CD4-positive, alpha-beta memory T cell (primary cell): ENCODE measurements at regions not wholly inside any gene's neighbourhood (a gene's known extent, or its start where the extent isn't known, plus 50 kb on each side); places are given as distances from the start of the nearest gene placed in this dataset.

Source experiments
- CTCF ChIA-PET: fragments of 350-600 bp; sonication (Branson Sonifier 250); formaldehyde crosslinking; loops from one replicate; lab custom pipeline; 2021; ENCODE audit warnings: inconsistent platforms; ENCODE audit not compliant: partially characterized antibody; lab: Charles Lee
- POLR2A ChIA-PET: fragments of 350-600 bp; sonication (Branson Sonifier 250); formaldehyde crosslinking; loops from one replicate; lab custom pipeline; 2021; ENCODE audit not compliant: partially characterized antibody; lab: Charles Lee
- DNase-seq, 5 donors: peaks; one replicate each; pipeline versions ENCODE4 v3.0.0 to v3.0.0-alpha.2; 2020 to 2022; ENCODE audit warnings: mixed read lengths in 1 of 5
- H3K27ac ChIP-seq: one replicate; pipeline ENCODE4 v1.7.0; 2013; ENCODE audit warnings: low read depth, low read length
- H3K27me3 ChIP-seq: 2 replicates; pipeline ENCODE4 v1.7.0; 2013; ENCODE audit warnings: mild to moderate bottlenecking, low read length, moderate library complexity; ENCODE audit not compliant: insufficient read depth
- H3K36me3 ChIP-seq: 2 replicates; pipeline ENCODE4 v1.7.0; 2013; ENCODE audit warnings: mild to moderate bottlenecking, low read length, moderate library complexity; ENCODE audit not compliant: insufficient read depth
- H3K4me1 ChIP-seq: 2 replicates; pipeline ENCODE4 v1.7.0; 2013; ENCODE audit warnings: mild to moderate bottlenecking, low read length, moderate library complexity; ENCODE audit not compliant: insufficient read depth
- H3K4me3 ChIP-seq, 2 donors: one replicate each; pipeline ENCODE4 v1.7.0; 2013; ENCODE audit warnings: low read length in 2 of 2, mild to moderate bottlenecking in 1 of 2
- H3K9me3 ChIP-seq, 2 donors: one replicate each; pipeline ENCODE4 v1.7.0; 2013; ENCODE audit warnings: low read length in 2 of 2, control low read depth in 1 of 2; ENCODE audit not compliant: control insufficient read depth in 1 of 2
- H3K27ac Mint-ChIP-seq, 7 donors: one replicate each; pipeline ENCODE4 v1.8.0; 2020 to 2021; ENCODE audit warnings: mixed read lengths in 7 of 7, mild to moderate bottlenecking in 6 of 7, inconsistent platforms in 3 of 7, moderate library complexity in 3 of 7
- H3K27me3 Mint-ChIP-seq, 2 donors: one replicate each; pipeline ENCODE4 v1.8.0; 2020 to 2021; ENCODE audit warnings: mixed read lengths in 2 of 2
- H3K36me3 Mint-ChIP-seq, 2 donors: one replicate each; pipeline ENCODE4 v1.8.0; 2020 to 2021; ENCODE audit warnings: mixed read lengths in 2 of 2, inconsistent platforms in 1 of 2, mild to moderate bottlenecking in 1 of 2
- H3K4me1 Mint-ChIP-seq, 4 donors: one replicate each; pipeline ENCODE4 v1.8.0; 2020 to 2021; ENCODE audit warnings: mixed read lengths in 4 of 4, mild to moderate bottlenecking in 1 of 4
- H3K4me3 Mint-ChIP-seq, 8 donors: one replicate each; pipeline ENCODE4 v1.8.0; 2020 to 2021; ENCODE audit warnings: mixed read lengths in 8 of 8, mild to moderate bottlenecking in 7 of 8, moderate library complexity in 6 of 8, inconsistent platforms in 3 of 8
- H3K9me3 Mint-ChIP-seq, 8 donors: one replicate each; pipeline ENCODE4 v1.8.0; 2020 to 2021; ENCODE audit warnings: mixed read lengths in 8 of 8, mild to moderate bottlenecking in 5 of 8, inconsistent platforms in 3 of 8, moderate library complexity in 1 of 8
- intact Hi-C: fragments of 100-400 bp; cut with micrococcal nuclease; formaldehyde crosslinking; loops from one replicate; pipeline ENCODE4 v1.15.1; 2023

- POLR2A ChIA-PET, result no interaction called here
- Histone ChIP-seq H3K27ac (no peak overlapping the region), H3K27me3 (no peaks in the 10 kb centered on the region), H3K9me3 (no peaks in the 10 kb centered on the region), H3K4me3 (no peak overlapping the region), H3K36me3 (no peaks in the 10 kb centered on the region), H3K4me1 (no peaks in the 10 kb centered on the region)
- Mint-ChIP-seq H3K36me3 (no peaks in the 10 kb centered on the region), H3K27me3 (peaks cover 8 to 14% of the 10 kb centered on the region in 2 donors), H3K4me3 (no peak overlapping the region), H3K9me3 (no peaks in the 10 kb centered on the region), H3K27ac (no peak overlapping the region), H3K4me1 (no peaks in the 10 kb centered on the region)
- intact Hi-C loops, result no loop called here
- CTCF ChIA-PET, result no interaction called here
- DNase-seq, result no peak
Measured at GRCh38 chr5:34517249-34517648, 138.9 kb upstream of the RAI14 start.

- ChIA-PET POLR2A (no interaction called here), CTCF (interaction anchor here (1.2 to 2.0 kb wide), 4 partner anchors 9 to 484 kb away, joined by 3 to 10 read pairs (median 4); no protein-coding TSS in a partner anchor)
- no peak for DNase-seq
- Mint-ChIP-seq H3K4me3 (no peak overlapping the region), H3K27ac (no peak overlapping the region), H3K36me3 (no peaks in the 10 kb centered on the region), H3K9me3 (no peaks in the 10 kb centered on the region), H3K4me1 (peaks cover 0 to 1% (median 0%) of the 10 kb centered on the region in 4 donors), H3K27me3 (peaks cover 9 to 14% of the 10 kb centered on the region in 2 donors)
- intact Hi-C loops, result no loop called here
- H3K27me3 ChIP-seq, result no peaks in the 10 kb centered on the region
- no peak overlapping the region for H3K4me3 ChIP-seq
- no peak overlapping the region for H3K27ac ChIP-seq
- H3K36me3 ChIP-seq, result no peaks in the 10 kb centered on the region
- no peaks in the 10 kb centered on the region for H3K9me3 ChIP-seq
- no peaks in the 10 kb centered on the region for H3K4me1 ChIP-seq
Measured at GRCh38 chr5:34519489-34520220, 136.5 kb upstream of the RAI14 start.

GRCh38 chr5:34521628-34522290 lies 134.4 kb upstream of the RAI14 start:
- H3K4me3 ChIP-seq, result no peak overlapping the region
- intact Hi-C loops, result no loop called here
- no peak for DNase-seq
- no peaks in the 10 kb centered on the region for H3K9me3 Mint-ChIP-seq
- H3K27me3 Mint-ChIP-seq, result peaks cover 6 to 10% of the 10 kb centered on the region in 2 donors
- H3K4me1 ChIP-seq, result no peaks in the 10 kb centered on the region
- no peaks in the 10 kb centered on the region for H3K27me3 ChIP-seq
- ChIA-PET CTCF (interaction anchor here (1.1 to 9.4 kb wide), 2 partner anchors 16 to 377 kb away, joined by 3 to 220 read pairs; no protein-coding TSS in a partner anchor), POLR2A (no interaction called here)
- no peak overlapping the region for H3K27ac ChIP-seq
- H3K36me3 ChIP-seq, result no peaks in the 10 kb centered on the region
- no peak overlapping the region for H3K27ac Mint-ChIP-seq
- no peaks in the 10 kb centered on the region for H3K36me3 Mint-ChIP-seq
- H3K4me1 Mint-ChIP-seq, result peaks cover 0 to 1% (median 0%) of the 10 kb centered on the region in 4 donors
- no peaks in the 10 kb centered on the region for H3K9me3 ChIP-seq
- H3K4me3 Mint-ChIP-seq, result no peak overlapping the region

- peaks cover 2 to 7% of the 10 kb centered on the region in 2 donors for H3K27me3 Mint-ChIP-seq
- no peak overlapping the region for H3K27ac Mint-ChIP-seq
- peak; percentile 33 to 50 (median 41) for DNase-seq
- POLR2A ChIA-PET, result no interaction called here
- no peaks in the 10 kb centered on the region for H3K36me3 Mint-ChIP-seq
- Histone ChIP-seq H3K4me3 (no peak overlapping the region), H3K27ac (no peak overlapping the region), H3K4me1 (no peaks in the 10 kb centered on the region), H3K27me3 (no peaks in the 10 kb centered on the region), H3K9me3 (no peaks in the 10 kb centered on the region), H3K36me3 (no peaks in the 10 kb centered on the region)
- no peaks in the 10 kb centered on the region for H3K9me3 Mint-ChIP-seq
- peaks cover 0 to 1% (median 0%) of the 10 kb centered on the region in 4 donors for H3K4me1 Mint-ChIP-seq
- intact Hi-C loops, result loop anchor here (1.0 kb wide), 1 partner anchor 481 kb away; no protein-coding TSS in a partner anchor
- CTCF ChIA-PET, result interaction anchor here (0.8 to 9.4 kb wide), 13 partner anchors 8 to 1783 kb away, joined by 3 to 220 read pairs (median 5); no protein-coding TSS in a partner anchor
- H3K4me3 Mint-ChIP-seq, result no peak overlapping the region
Measured at GRCh38 chr5:34522599-34523386, 133.3 kb upstream of the RAI14 start.

- no peaks in the 10 kb centered on the region for H3K9me3 ChIP-seq
- Mint-ChIP-seq H3K27me3 (peaks cover 2% of the 10 kb centered on the region in 2 donors), H3K4me3 (no peak overlapping the region), H3K27ac (no peak overlapping the region), H3K9me3 (no peaks in the 10 kb centered on the region), H3K36me3 (no peaks in the 10 kb centered on the region), H3K4me1 (peaks cover 0 to 1% (median 0%) of the 10 kb centered on the region in 4 donors)
- CTCF ChIA-PET, result interaction anchor here (0.6 to 9.4 kb wide), 17 partner anchors 9 to 1782 kb away, joined by 3 to 220 read pairs (median 4); no protein-coding TSS in a partner anchor
- H3K36me3 ChIP-seq, result no peaks in the 10 kb centered on the region
- H3K4me1 ChIP-seq, result no peaks in the 10 kb centered on the region
- H3K27ac ChIP-seq, result no peak overlapping the region
- POLR2A ChIA-PET, result no interaction called here
- no peaks in the 10 kb centered on the region for H3K27me3 ChIP-seq
- intact Hi-C loops, result loop anchor here (1.0 kb wide), 1 partner anchor 480 kb away; no protein-coding TSS in a partner anchor
- no peak for DNase-seq
- H3K4me3 ChIP-seq, result no peak overlapping the region
Measured at GRCh38 chr5:34523387-34523726, 132.8 kb upstream of the RAI14 start.

GRCh38 chr5:34524123-34524522 lies 132.0 kb upstream of the RAI14 start:
- H3K27ac ChIP-seq, result no peak overlapping the region
- Mint-ChIP-seq H3K9me3 (no peaks in the 10 kb centered on the region), H3K27ac (no peak overlapping the region), H3K36me3 (no peaks in the 10 kb centered on the region), H3K4me3 (no peak overlapping the region), H3K4me1 (peaks cover 0 to 1% (median 0%) of the 10 kb centered on the region in 4 donors), H3K27me3 (peaks cover 2% of the 10 kb centered on the region in 2 donors)
- ChIA-PET POLR2A (no interaction called here), CTCF (interaction anchor here (0.6 to 9.4 kb wide), 12 partner anchors 10 to 1781 kb away, joined by 3 to 220 read pairs (median 6); no protein-coding TSS in a partner anchor)
- no peaks in the 10 kb centered on the region for H3K4me1 ChIP-seq
- H3K4me3 ChIP-seq, result no peak overlapping the region
- DNase-seq, result no peak
- intact Hi-C loops, result no loop called here
- no peaks in the 10 kb centered on the region for H3K27me3 ChIP-seq
- no peaks in the 10 kb centered on the region for H3K36me3 ChIP-seq
- no peaks in the 10 kb centered on the region for H3K9me3 ChIP-seq
